ENCODE measurements at regions not wholly inside any gene's neighbourhood (a gene's known extent, or its start where the extent isn't known, plus 50 kb on each side); places are given as distances from the start of the nearest gene placed in this dataset.
A peak's percentile ranks its signal among the peaks of the same experiment; 100 is the strongest.

- DNase-seq: no peak
- H3K27me3 ChIP-seq: no peaks in the 10 kb centered on the region
- intact Hi-C loops (cut with DNase I): no loop called here
- H3K9me3 ChIP-seq: no peaks in the 10 kb centered on the region
- 92 to 100% methylated on average over 2 of the region's 2 CpGs for WGBS, 2 donors
- H3K36me3 ChIP-seq: no peaks in the 10 kb centered on the region
- H3K4me1 ChIP-seq: peaks cover 7 to 15% of the 10 kb centered on the region in 2 donors
- no peak for TF ChIP-seq POLR2A (IDR thresholded peaks at IDR 0.05)
- no peak for TF ChIP-seq CTCF (IDR thresholded peaks at IDR 0.05)
- no peak overlapping the region for H3K27ac ChIP-seq
- no peak overlapping the region for H3K4me3 ChIP-seq (replicated peaks in 1 of 3)
These were observed 144.4 kb upstream of the DUSP10 start for GRCh38 chr1:221886311-221886710.

- H3K4me3 ChIP-seq (replicated peaks in 1 of 3): no peak overlapping the region
- H3K27me3 ChIP-seq: no peaks in the 10 kb centered on the region
- DNase-seq: peak; percentile 49 to 52
- WGBS, 2 donors: 37 to 50% methylated on average over 3 of the region's 3 CpGs
- H3K36me3 ChIP-seq: no peaks in the 10 kb centered on the region
- peaks cover 7 to 15% of the 10 kb centered on the region in 2 donors for H3K4me1 ChIP-seq
- intact Hi-C loops (cut with DNase I): no loop called here
- H3K27ac ChIP-seq: no peak overlapping the region
- no peaks in the 10 kb centered on the region for H3K9me3 ChIP-seq
- TF ChIP-seq CTCF (IDR thresholded peaks at IDR 0.05) (peak in 1 of 6 experiments; percentile 14), POLR2A (IDR thresholded peaks at IDR 0.05) (no peak)
These were observed 142.9 kb upstream of the DUSP10 start for GRCh38 chr1:221884821-221885220.

- H3K9me3 ChIP-seq: no peaks in the 10 kb centered on the region
- H3K4me3 ChIP-seq (replicated peaks in 1 of 3): no peak overlapping the region
- no peaks in the 10 kb centered on the region for H3K36me3 ChIP-seq
- intact Hi-C loops (cut with DNase I): no loop called here
- WGBS, 2 donors: 87 to 89% methylated on average over 5 of the region's 5 CpGs
- DNase-seq: no peak
- H3K27ac ChIP-seq: no peak overlapping the region
- no peaks in the 10 kb centered on the region for H3K27me3 ChIP-seq
- peaks cover 7 to 10% of the 10 kb centered on the region in 2 donors for H3K4me1 ChIP-seq
- TF ChIP-seq CTCF (IDR thresholded peaks at IDR 0.05) (no peak), POLR2A (IDR thresholded peaks at IDR 0.05) (no peak)
These were observed 140.1 kb upstream of the DUSP10 start for GRCh38 chr1:221881805-221882581.

- DNase-seq: no peak
- Histone ChIP-seq H3K9me3 (no peaks in the 10 kb centered on the region), H3K27ac (no peak overlapping the region), H3K27me3 (no peaks in the 10 kb centered on the region), H3K4me1 (peaks cover 3 to 4% of the 10 kb centered on the region in 2 donors), H3K36me3 (no peaks in the 10 kb centered on the region), H3K4me3 (replicated peaks in 1 of 3) (no peak overlapping the region)
- WGBS, 2 donors: 67 to 85% methylated on average over 1 of the region's 1 CpG
- intact Hi-C loops (cut with DNase I): no loop called here
- TF ChIP-seq CTCF (IDR thresholded peaks at IDR 0.05): no peak
- no peak for TF ChIP-seq POLR2A (IDR thresholded peaks at IDR 0.05)
These were observed 138.3 kb upstream of the DUSP10 start for GRCh38 chr1:221880182-221880581.

GRCh38 chr1:221878134-221878533 lies 136.2 kb upstream of the DUSP10 start:
- no peak for DNase-seq

More at GRCh38 chr1:221878134-221878533, 136.2 kb upstream of the DUSP10 start:
- H3K4me1 ChIP-seq: no peaks in the 10 kb centered on the region
- H3K4me3 ChIP-seq (replicated peaks in 1 of 3): no peak overlapping the region
- no peaks in the 10 kb centered on the region for H3K36me3 ChIP-seq
- intact Hi-C loops (cut with DNase I): no loop called here
- H3K9me3 ChIP-seq: no peaks in the 10 kb centered on the region
- no peak overlapping the region for H3K27ac ChIP-seq
- H3K27me3 ChIP-seq: no peaks in the 10 kb centered on the region
- TF ChIP-seq POLR2A (IDR thresholded peaks at IDR 0.05): no peak
- TF ChIP-seq CTCF (IDR thresholded peaks at IDR 0.05): no peak
